ENCODE measurements at regions not wholly inside any gene's neighbourhood (a gene's known extent, or its start where the extent isn't known, plus 50 kb on each side); places are given as distances from the start of the nearest gene placed in this dataset.

- DNase-seq (ENCODE audit: low spot score), result no peak
Measured at GRCh38 chr20:52484438-52484837, 292.9 kb upstream of the ZFP64 start.

- no peak for DNase-seq (ENCODE audit: low spot score)
Measured at GRCh38 chr20:52483382-52483781, 291.8 kb upstream of the ZFP64 start.

- no peak for DNase-seq (ENCODE audit: low spot score)
Measured at GRCh38 chr20:52482044-52482443, 290.5 kb upstream of the ZFP64 start.

GRCh38 chr20:52481443-52481842, 289.9 kb upstream of the ZFP64 start:
- no peak for DNase-seq (ENCODE audit: low spot score)

- no peak for DNase-seq (ENCODE audit: low spot score)
Measured at GRCh38 chr20:52476074-52476750, 284.6 kb upstream of the ZFP64 start.

GRCh38 chr20:52473186-52473585, 281.6 kb upstream of the ZFP64 start:
- no peak for DNase-seq (ENCODE audit: low spot score)

GRCh38 chr20:52470561-52470960, 279.0 kb upstream of the ZFP64 start:
- no peak for DNase-seq (ENCODE audit: low spot score)

- DNase-seq (ENCODE audit: low spot score), result no peak
Measured at GRCh38 chr20:52469128-52469527, 277.5 kb upstream of the ZFP64 start.

GRCh38 chr20:52465991-52466390, 274.4 kb upstream of the ZFP64 start:
- no peak for DNase-seq (ENCODE audit: low spot score)

- no peak for DNase-seq (ENCODE audit: low spot score)
Measured at GRCh38 chr20:52461582-52461981, 270.0 kb upstream of the ZFP64 start.

- no peak for DNase-seq (ENCODE audit: low spot score)
Measured at GRCh38 chr20:52459150-52459549, 267.6 kb upstream of the ZFP64 start.

GRCh38 chr20:52457826-52458225, 266.2 kb upstream of the ZFP64 start:
- no peak for DNase-seq (ENCODE audit: low spot score)

- no peak for DNase-seq (ENCODE audit: low spot score)
Measured at GRCh38 chr20:52454660-52455059, 263.1 kb upstream of the ZFP64 start.

GRCh38 chr20:52448513-52449232, 257.1 kb upstream of the ZFP64 start:
- DNase-seq (ENCODE audit: low spot score), result no peak

GRCh38 chr20:52447225-52447551, 255.6 kb upstream of the ZFP64 start:
- DNase-seq (ENCODE audit: low spot score), result no peak

GRCh38 chr20:52446421-52447224, 255.0 kb upstream of the ZFP64 start:
- no peak for DNase-seq (ENCODE audit: low spot score)

- no peak for DNase-seq (ENCODE audit: low spot score)
Measured at GRCh38 chr20:52444455-52444854, 252.9 kb upstream of the ZFP64 start.

- no peak for DNase-seq (ENCODE audit: low spot score)
Measured at GRCh38 chr20:52443874-52444273, 252.3 kb upstream of the ZFP64 start.

GRCh38 chr20:52441710-52442109, 250.1 kb upstream of the ZFP64 start:
- DNase-seq (ENCODE audit: low spot score), result no peak

- no peak for DNase-seq (ENCODE audit: low spot score)
Measured at GRCh38 chr20:52439375-52439774, 247.8 kb upstream of the ZFP64 start.

- no peak for DNase-seq (ENCODE audit: low spot score)
Measured at GRCh38 chr20:52438326-52438963, 246.9 kb upstream of the ZFP64 start.

- no peak for DNase-seq (ENCODE audit: low spot score)
Measured at GRCh38 chr20:52434453-52434852, 242.9 kb upstream of the ZFP64 start.

GRCh38 chr20:52434041-52434425, 242.5 kb upstream of the ZFP64 start:
- no peak for DNase-seq (ENCODE audit: low spot score)

Measured in germinal center (tissue), 1 donor.